Stimulated activated CD4-positive, alpha-beta T cell treated with anti-CD3 and anti-CD28 coated beads, Interleukin-2, amount 100 ng/mL, for 48 hours (primary cell): ENCODE measurements at regions not wholly inside any gene's neighbourhood (a gene's known extent, or its start where the extent isn't known, plus 50 kb on each side); places are given as distances from the start of the nearest gene placed in this dataset.
"Not testable (repeated sequence)": the region's sequence is repeated elsewhere in the genome, so short reads cannot be mapped to it uniquely, and the experiment has no call there.

ENCODE experiments used
- DNase-seq, 2 donors: peaks; one replicate each; pipeline ENCODE4 v3.0.0-alpha.2; 2020

GRCh38 chr19:28103921-28104320 lies 1109.0 kb downstream of the UQCRFS1 start:
- no peak for DNase-seq

GRCh38 chr19:28084659-28085157 lies 1128.2 kb downstream of the UQCRFS1 start:
- DNase-seq: not testable (repeated sequence)

- no peak for DNase-seq
Measured at GRCh38 chr19:28076628-28077027, 1136.3 kb downstream of the UQCRFS1 start.

- DNase-seq: no peak
Measured at GRCh38 chr19:28075229-28075628, 1137.7 kb downstream of the UQCRFS1 start.

GRCh38 chr19:28074773-28075172 lies 1138.2 kb downstream of the UQCRFS1 start:
- DNase-seq: no peak

GRCh38 chr19:28067882-28068281 lies 1145.1 kb downstream of the UQCRFS1 start:
- DNase-seq: no peak

GRCh38 chr19:28066988-28067387 lies 1146.0 kb downstream of the UQCRFS1 start:
- DNase-seq: no peak

GRCh38 chr19:28066161-28066560 lies 1146.8 kb downstream of the UQCRFS1 start:
- no peak for DNase-seq

- DNase-seq: no peak
Measured at GRCh38 chr19:28065026-28065425, 1147.9 kb downstream of the UQCRFS1 start.

- DNase-seq: no peak
Measured at GRCh38 chr19:28063702-28064101, 1149.2 kb downstream of the UQCRFS1 start.

GRCh38 chr19:28061111-28061510 lies 1151.8 kb downstream of the UQCRFS1 start:
- DNase-seq: no peak

- DNase-seq: not testable (repeated sequence)
Measured at GRCh38 chr19:28057026-28057425, 1155.9 kb downstream of the UQCRFS1 start.

GRCh38 chr19:28051047-28051446 lies 1161.9 kb downstream of the UQCRFS1 start:
- DNase-seq: no peak

- DNase-seq: no peak
Measured at GRCh38 chr19:28049875-28050274, 1163.1 kb downstream of the UQCRFS1 start.

- DNase-seq: no peak
Measured at GRCh38 chr19:28046932-28047331, 1166.0 kb downstream of the UQCRFS1 start.

GRCh38 chr19:28045621-28046020 lies 1167.3 kb downstream of the UQCRFS1 start:
- no peak for DNase-seq

- DNase-seq: no peak
Measured at GRCh38 chr19:28044477-28044876, 1168.5 kb downstream of the UQCRFS1 start.

- DNase-seq: no peak
Measured at GRCh38 chr19:28042516-28042915, 1170.4 kb downstream of the UQCRFS1 start.

- DNase-seq: no peak
Measured at GRCh38 chr19:28039677-28040381, 1173.1 kb downstream of the UQCRFS1 start.

GRCh38 chr19:28037186-28037585 lies 1175.8 kb downstream of the UQCRFS1 start:
- DNase-seq: no peak

GRCh38 chr19:28036486-28036885 lies 1176.5 kb downstream of the UQCRFS1 start:
- DNase-seq: no peak

- DNase-seq: no peak
Measured at GRCh38 chr19:28034936-28035335, 1178.0 kb downstream of the UQCRFS1 start.

GRCh38 chr19:28028881-28029444 lies 1184.0 kb downstream of the UQCRFS1 start:
- DNase-seq: no peak

GRCh38 chr19:28027116-28027515 lies 1185.8 kb downstream of the UQCRFS1 start:
- DNase-seq: no peak

GRCh38 chr19:28026636-28027035 lies 1186.3 kb downstream of the UQCRFS1 start:
- DNase-seq: no peak
